BE2C (cell line): ENCODE measurements at regions not wholly inside any gene's neighbourhood (a gene's known extent, or its start where the extent isn't known, plus 50 kb on each side); places are given as distances from the start of the nearest gene placed in this dataset.

Source experiments
- DNase-seq: peaks from one replicate; pipeline ENCODE4 v3.0.0-alpha.2; 2020
- H3K27me3 ChIP-seq: fragments of 250-450 bp; sonication (Bioruptor Pico); 2 replicates; pipeline ENCODE4 v1.5.1; 2020; ENCODE audit warnings: mild to moderate bottlenecking
- H3K36me3 ChIP-seq: fragments of 250-450 bp; sonication (Bioruptor Pico); 2 replicates; pipeline ENCODE4 v1.5.1; 2020; ENCODE audit warnings: mild to moderate bottlenecking
- H3K4me1 ChIP-seq: fragments of 250-450 bp; sonication (Bioruptor Pico); 2 replicates; pipeline ENCODE4 v1.5.1; 2020
- H3K4me3 ChIP-seq: 2 replicates; pipeline ENCODE4 v1.5.1; 2011; ENCODE audit warnings: low read depth, low read length
- H3K9me3 ChIP-seq: fragments of 250-450 bp; sonication (Bioruptor Pico); 2 replicates; pipeline ENCODE4 v1.5.1; 2020
- CTCF ChIP-seq: IDR thresholded peaks from 2 replicates; pipeline ENCODE4 v1.5.1; 2012; ENCODE audit warnings: mild to moderate bottlenecking, low read depth, low read length

GRCh38 chr20:16808796-16809195 is 60.6 kb downstream of the OTOR start:
- Histone ChIP-seq H3K4me3 (no peak overlapping the region), H3K27me3 (peaks cover 36% of the 10 kb centered on the region), H3K36me3 (no peaks in the 10 kb centered on the region), H3K9me3 (no peaks in the 10 kb centered on the region), H3K4me1 (no peaks in the 10 kb centered on the region)
- DNase-seq: no peak
- TF ChIP-seq CTCF: no peak

GRCh38 chr20:16810216-16810615 is 62.1 kb downstream of the OTOR start:
- no peaks in the 10 kb centered on the region for H3K9me3 ChIP-seq
- TF ChIP-seq CTCF: no peak
- H3K27me3 ChIP-seq: peaks cover 36% of the 10 kb centered on the region
- H3K4me1 ChIP-seq: no peaks in the 10 kb centered on the region
- no peaks in the 10 kb centered on the region for H3K36me3 ChIP-seq
- no peak for DNase-seq
- H3K4me3 ChIP-seq: no peak overlapping the region

- no peaks in the 10 kb centered on the region for H3K9me3 ChIP-seq
- no peak overlapping the region for H3K4me3 ChIP-seq
- no peak for DNase-seq
- no peaks in the 10 kb centered on the region for H3K36me3 ChIP-seq
- no peak for TF ChIP-seq CTCF
- H3K27me3 ChIP-seq: peaks cover 22% of the 10 kb centered on the region; the same call in 1 of the 2 replicates
- H3K4me1 ChIP-seq: no peaks in the 10 kb centered on the region
Measured at GRCh38 chr20:16816192-16816591, 68.0 kb downstream of the OTOR start.

- TF ChIP-seq CTCF: no peak
- Histone ChIP-seq H3K4me3 (no peak overlapping the region), H3K36me3 (no peaks in the 10 kb centered on the region), H3K4me1 (no peaks in the 10 kb centered on the region), H3K9me3 (no peaks in the 10 kb centered on the region), H3K27me3 (peaks cover 13% of the 10 kb centered on the region; the same call in 1 of the 2 replicates)
- DNase-seq: no peak
Measured at GRCh38 chr20:16819483-16819882, 71.3 kb downstream of the OTOR start.

- Histone ChIP-seq H3K4me1 (no peaks in the 10 kb centered on the region), H3K27me3 (peaks cover 6% of the 10 kb centered on the region), H3K36me3 (no peaks in the 10 kb centered on the region), H3K4me3 (no peak overlapping the region), H3K9me3 (no peaks in the 10 kb centered on the region)
- peak; percentile 42 for DNase-seq
- peak; percentile 97 for TF ChIP-seq CTCF
Measured at GRCh38 chr20:16821211-16822089, 73.3 kb downstream of the OTOR start.

- no peak for DNase-seq
- no peaks in the 10 kb centered on the region; the same call in 1 of the 2 replicates for H3K27me3 ChIP-seq
- H3K4me3 ChIP-seq: no peak overlapping the region
- TF ChIP-seq CTCF: no peak
- no peaks in the 10 kb centered on the region for H3K36me3 ChIP-seq
- no peaks in the 10 kb centered on the region for H3K4me1 ChIP-seq
- no peaks in the 10 kb centered on the region for H3K9me3 ChIP-seq
Measured at GRCh38 chr20:16824664-16825063, 76.5 kb downstream of the OTOR start.
